Stimulated activated naive B cell treated with anti-CD40 and anti-IgM and Interleukin-4, amounts not matched to agents 10 μg/mL and 1 μg/mL and 100 μg/mL, for 72 hours (primary cell): ENCODE measurements at regions not wholly inside any gene's neighbourhood (a gene's known extent, or its start where the extent isn't known, plus 50 kb on each side); places are given as distances from the start of the nearest gene placed in this dataset.
"Not testable (repeated sequence)": the region's sequence is repeated elsewhere in the genome, so short reads cannot be mapped to it uniquely, and the experiment has no call there.

Source experiments
- ATAC-seq, 2 donors: fragments of 150-1000 bp; cut with Tn5 transposase; replicated peaks; 2 replicates each; pipeline ENCODE4 v1.10.0; 2021; ENCODE audit warnings: moderate library complexity in 1 of 2
- DNase-seq: peaks from one replicate; pipeline ENCODE4 v3.0.0; 2021
- H3K27ac Mint-ChIP-seq: one replicate; pipeline ENCODE4 v1.8.0; 2022; ENCODE audit warnings: mild to moderate bottlenecking, mixed read lengths
- H3K27me3 Mint-ChIP-seq, 2 donors: one replicate each; pipeline ENCODE4 v1.8.0; 2022; ENCODE audit warnings: mixed read lengths in 2 of 2
- H3K36me3 Mint-ChIP-seq, 2 donors: one replicate each; pipeline ENCODE4 v1.8.0; 2022; ENCODE audit warnings: mixed read lengths in 2 of 2, mild to moderate bottlenecking in 1 of 2
- H3K4me1 Mint-ChIP-seq, 2 donors: one replicate each; pipeline ENCODE4 v1.8.0; 2022; ENCODE audit warnings: mixed read lengths in 2 of 2, mild to moderate bottlenecking in 1 of 2
- H3K4me3 Mint-ChIP-seq, 2 donors: one replicate each; pipeline ENCODE4 v1.8.0; 2022; ENCODE audit warnings: mild to moderate bottlenecking in 2 of 2, mixed read lengths in 2 of 2, moderate library complexity in 1 of 2
- H3K9me3 Mint-ChIP-seq, 2 donors: one replicate each; pipeline ENCODE4 v1.8.0; 2022; ENCODE audit warnings: mixed read lengths in 2 of 2, mild to moderate bottlenecking in 1 of 2

DNA sequence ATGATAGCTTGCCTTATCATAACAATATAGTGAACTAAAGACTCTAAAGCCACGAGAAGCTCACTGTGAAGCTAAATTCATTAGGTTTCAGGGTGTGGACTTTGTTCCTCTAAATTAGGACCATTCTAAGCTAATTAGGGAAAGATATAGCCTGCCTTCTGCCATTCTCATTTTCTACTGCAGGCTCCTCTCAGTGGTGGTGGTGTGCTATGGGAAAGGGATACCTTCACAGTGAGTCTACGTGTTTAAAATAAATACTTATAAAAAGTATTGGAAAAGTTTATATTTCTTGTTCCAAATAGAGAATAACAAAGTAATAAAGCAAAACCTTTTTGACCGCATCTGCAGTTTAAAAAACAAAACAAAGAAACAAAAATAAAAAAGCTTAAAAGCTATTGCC, 327.7 kb downstream of the PAPSS1 start:
- Mint-ChIP-seq H3K4me1 (no peaks in the 10 kb centered on the region), H3K27me3 (peaks cover 0 to 7% of the 10 kb centered on the region in 2 donors), H3K36me3 (no peaks in the 10 kb centered on the region), H3K9me3 (peaks cover 0 to 4% of the 10 kb centered on the region in 2 donors), H3K4me3 (no peak overlapping the region), H3K27ac (no peak overlapping the region)
- DNase-seq, result no peak
- ATAC-seq, result no peak

DNA sequence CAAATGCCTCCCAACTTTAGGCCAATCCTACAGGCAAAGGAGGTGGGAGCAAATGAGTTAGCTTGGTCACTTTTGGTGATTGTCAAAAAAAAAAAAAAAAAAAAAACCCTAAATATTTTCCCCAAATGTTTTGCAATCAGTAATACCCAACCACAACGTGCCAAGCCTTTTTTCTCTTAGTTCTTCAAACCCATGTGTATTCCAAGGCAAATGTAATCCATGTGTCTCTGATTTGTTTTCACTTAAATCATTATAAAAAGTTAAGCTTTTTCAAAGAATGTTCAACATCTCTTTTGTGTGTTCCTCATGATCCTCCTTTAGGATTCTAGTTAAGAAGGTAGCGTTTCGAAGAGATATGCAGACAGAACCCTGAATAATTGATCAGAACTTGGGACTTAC, 328.4 kb downstream of the PAPSS1 start:
- ATAC-seq, result no peak
- DNase-seq, result no peak
- H3K9me3 Mint-ChIP-seq, result peaks cover 0 to 4% of the 10 kb centered on the region in 2 donors
- no peak overlapping the region for H3K27ac Mint-ChIP-seq
- H3K4me1 Mint-ChIP-seq, result no peaks in the 10 kb centered on the region
- no peak overlapping the region for H3K4me3 Mint-ChIP-seq
- H3K27me3 Mint-ChIP-seq, result peaks cover 0 to 7% of the 10 kb centered on the region in 2 donors
- H3K36me3 Mint-ChIP-seq, result no peaks in the 10 kb centered on the region

DNA sequence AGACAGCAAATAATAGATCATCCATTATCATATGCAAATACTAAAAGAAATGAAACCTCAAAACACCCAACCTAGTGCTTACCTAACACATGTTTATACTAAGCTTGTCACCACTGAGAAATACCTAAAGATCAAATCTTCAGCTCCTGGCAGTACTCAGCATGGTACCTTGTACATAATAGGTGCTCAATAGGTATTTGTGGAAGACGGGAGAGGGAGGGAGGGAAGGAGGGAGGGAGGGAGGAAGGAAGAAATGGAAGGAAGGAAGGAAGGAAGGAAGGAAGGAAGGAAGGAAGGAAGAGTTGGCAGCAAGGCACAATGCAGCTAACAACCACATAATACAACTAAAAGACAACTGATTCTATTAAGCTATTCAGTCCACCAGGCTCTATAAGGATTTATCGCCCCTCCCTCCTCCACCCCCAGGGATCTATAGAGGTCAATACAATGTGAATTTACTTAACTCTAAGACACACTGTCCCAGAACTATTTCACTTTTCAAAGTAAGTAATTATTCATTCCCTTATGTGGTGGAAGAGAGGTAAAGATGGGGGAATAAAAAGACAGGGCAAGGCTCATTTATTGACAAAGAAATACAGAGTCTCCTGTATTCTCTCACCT, 328.9 kb downstream of the PAPSS1 start:
- Mint-ChIP-seq H3K27ac (no peak overlapping the region), H3K36me3 (no peaks in the 10 kb centered on the region), H3K4me3 (no peak overlapping the region), H3K27me3 (peaks cover 0 to 7% of the 10 kb centered on the region in 2 donors), H3K4me1 (no peaks in the 10 kb centered on the region), H3K9me3 (peaks cover 0 to 4% of the 10 kb centered on the region in 2 donors)
- DNase-seq, result no peak
- ATAC-seq, result no peak

DNA sequence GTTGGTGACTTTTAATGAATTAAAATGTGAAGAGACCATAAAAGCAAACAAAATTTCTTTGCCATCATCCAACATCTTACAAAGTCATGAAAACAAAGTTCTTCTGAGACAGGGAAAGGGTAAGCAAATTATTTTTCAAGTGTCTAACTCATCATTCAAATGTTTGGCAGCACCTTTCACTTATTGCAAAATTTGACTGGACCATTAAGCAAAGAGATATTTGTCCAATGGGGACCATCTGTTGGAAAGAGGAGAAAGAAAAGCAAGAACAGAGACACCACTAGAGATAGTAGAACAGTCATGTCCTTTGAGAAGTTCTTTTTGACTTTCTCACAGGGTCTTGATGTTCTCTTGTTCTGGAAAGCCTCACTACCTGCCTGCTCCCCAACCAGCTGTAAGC, 330.1 kb downstream of the PAPSS1 start:
- Mint-ChIP-seq H3K9me3 (peaks cover 0 to 4% of the 10 kb centered on the region in 2 donors), H3K36me3 (no peaks in the 10 kb centered on the region), H3K27ac (no peak overlapping the region), H3K27me3 (peaks cover 0 to 7% of the 10 kb centered on the region in 2 donors), H3K4me1 (no peaks in the 10 kb centered on the region), H3K4me3 (no peak overlapping the region)
- no peak for ATAC-seq
- DNase-seq, result no peak

DNA sequence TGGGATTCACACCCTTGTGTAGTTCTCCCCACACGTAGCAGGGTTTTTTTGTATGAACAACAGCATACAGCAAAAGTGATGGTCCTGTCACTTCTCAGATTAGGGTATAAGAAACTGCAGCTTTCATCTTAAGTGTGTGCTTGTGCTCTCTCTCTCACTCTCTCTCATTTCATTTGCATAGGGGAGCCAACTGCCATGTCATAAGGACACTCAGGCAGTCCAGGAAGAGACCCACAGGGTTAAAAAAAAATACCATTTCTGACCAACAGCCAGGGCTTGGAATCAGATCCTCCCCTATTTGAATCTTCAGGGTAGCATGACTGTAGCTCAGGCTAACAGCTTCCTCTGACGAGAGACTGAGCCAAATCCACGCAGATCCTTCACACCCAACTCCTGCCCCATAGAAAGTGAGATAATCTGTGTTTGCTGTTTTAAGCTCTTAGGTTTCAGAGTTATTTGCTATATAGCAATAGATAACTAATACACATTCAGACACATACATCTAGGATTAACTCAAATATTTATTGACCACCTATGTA, 331.2 kb downstream of the PAPSS1 start:
- Mint-ChIP-seq H3K4me3 (no peak overlapping the region), H3K9me3 (peaks cover 0 to 4% of the 10 kb centered on the region in 2 donors), H3K4me1 (no peaks in the 10 kb centered on the region), H3K36me3 (no peaks in the 10 kb centered on the region), H3K27me3 (peaks cover 0 to 7% of the 10 kb centered on the region in 2 donors), H3K27ac (no peak overlapping the region)
- DNase-seq (no peak), ATAC-seq (no peak)

DNA sequence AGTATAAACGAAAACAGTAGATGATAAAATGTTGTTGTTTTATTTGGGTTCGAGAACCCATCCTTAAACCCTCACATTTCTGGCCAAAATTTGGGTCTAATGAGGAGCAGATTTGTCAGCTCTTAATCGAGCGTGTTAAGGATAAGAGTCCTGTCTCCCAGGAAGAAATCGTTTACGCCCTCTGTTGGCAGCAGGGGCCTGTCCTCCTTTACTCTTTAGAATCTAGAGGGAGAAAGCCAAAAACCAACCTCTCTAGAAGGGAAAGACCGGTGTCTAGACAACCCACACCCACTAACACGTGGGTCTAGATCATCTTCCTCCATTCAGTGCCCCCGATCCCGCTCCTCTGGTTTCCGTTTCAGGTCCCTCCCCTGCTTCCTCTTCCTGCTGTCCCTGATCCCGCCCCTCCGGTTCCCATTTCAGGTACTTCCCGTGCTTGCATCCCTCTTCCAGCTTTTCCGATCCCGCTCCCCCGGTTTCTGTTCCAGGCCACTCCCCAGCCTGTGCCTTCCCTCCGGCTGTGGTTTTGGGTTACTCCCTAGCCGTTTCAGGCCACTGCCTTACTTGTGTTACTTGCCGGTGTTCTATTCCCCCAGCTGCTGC, 339.1 kb downstream of the PAPSS1 start:
- H3K27me3 Mint-ChIP-seq, result no peaks in the 10 kb centered on the region
- DNase-seq (no peak), ATAC-seq (no peak)
- peaks cover 5 to 7% of the 10 kb centered on the region in 2 donors for H3K9me3 Mint-ChIP-seq
- no peaks in the 10 kb centered on the region for H3K4me1 Mint-ChIP-seq
- H3K27ac Mint-ChIP-seq, result no peak overlapping the region
- no peaks in the 10 kb centered on the region for H3K36me3 Mint-ChIP-seq
- no peak overlapping the region for H3K4me3 Mint-ChIP-seq

DNA sequence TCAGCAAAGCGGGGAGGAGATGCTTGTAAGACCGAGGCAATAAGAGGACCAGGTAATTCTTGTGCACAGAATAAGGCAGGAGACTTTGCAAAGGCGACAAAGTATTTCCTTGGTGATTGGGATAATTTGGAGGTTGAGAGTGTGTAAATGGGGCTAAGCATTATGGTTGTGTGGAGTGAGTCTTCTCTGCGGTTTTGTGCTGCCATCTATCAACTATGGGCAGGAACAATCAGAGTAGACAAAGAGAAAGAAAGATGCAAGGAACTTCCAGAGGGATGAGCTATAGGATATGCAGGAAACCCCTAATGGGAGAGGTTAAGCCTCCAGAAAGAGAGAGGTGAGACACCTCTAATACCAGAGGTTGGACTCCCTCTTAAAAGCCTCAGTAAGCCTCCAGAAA, 339.8 kb downstream of the PAPSS1 start:
- peaks cover 5 to 7% of the 10 kb centered on the region in 2 donors for H3K9me3 Mint-ChIP-seq
- no peaks in the 10 kb centered on the region for H3K36me3 Mint-ChIP-seq
- H3K4me3 Mint-ChIP-seq, result no peak overlapping the region

DNA sequence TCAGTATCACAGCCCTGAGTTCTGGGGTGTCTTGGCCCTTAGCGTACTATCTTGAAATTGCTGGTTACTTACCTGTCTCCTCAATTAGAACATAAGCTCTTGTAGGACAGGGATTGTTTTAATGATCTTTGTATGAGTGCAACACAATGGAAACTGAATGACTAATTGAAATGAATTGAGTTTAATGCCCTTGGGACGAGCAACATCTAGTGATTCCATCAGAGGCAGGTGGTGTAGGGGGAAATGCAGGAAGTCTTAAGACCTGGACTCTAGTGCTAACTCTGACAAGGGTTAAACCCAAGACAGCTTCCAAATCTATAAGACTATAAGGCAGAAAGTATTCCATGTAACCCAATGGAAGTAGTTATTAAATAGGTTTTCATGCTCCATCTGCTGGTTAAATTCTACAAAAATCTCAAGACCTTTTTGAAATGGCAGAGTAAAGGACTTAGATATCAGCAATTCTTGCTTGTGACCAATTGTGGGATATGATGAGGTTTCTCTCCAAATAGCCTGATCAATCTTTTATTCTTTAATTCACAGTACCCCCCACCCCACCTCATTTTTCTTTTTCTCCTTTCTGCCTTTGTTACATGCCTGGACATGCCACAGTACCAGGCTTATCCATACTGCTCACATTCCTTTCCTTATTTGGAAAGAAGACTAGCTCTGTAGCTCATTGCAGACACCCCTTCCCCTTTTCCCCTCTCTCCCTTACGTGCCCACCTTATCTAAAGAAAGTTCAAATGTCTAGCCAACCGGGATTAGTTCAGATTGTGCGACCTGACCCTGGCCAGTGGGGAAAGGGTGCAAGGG, 340.8 kb downstream of the PAPSS1 start:
- no peak for ATAC-seq
- Mint-ChIP-seq H3K27me3 (no peaks in the 10 kb centered on the region), H3K27ac (no peak overlapping the region), H3K36me3 (no peaks in the 10 kb centered on the region), H3K4me3 (no peak overlapping the region), H3K4me1 (no peaks in the 10 kb centered on the region), H3K9me3 (peaks cover 5 to 7% of the 10 kb centered on the region in 2 donors)
- no peak for DNase-seq

More for the DNA sequence above, 339.8 kb downstream of the PAPSS1 start:
- ATAC-seq (no peak), DNase-seq (no peak)
- Mint-ChIP-seq H3K4me1 (no peaks in the 10 kb centered on the region), H3K27me3 (no peaks in the 10 kb centered on the region), H3K27ac (no peak overlapping the region)

DNA sequence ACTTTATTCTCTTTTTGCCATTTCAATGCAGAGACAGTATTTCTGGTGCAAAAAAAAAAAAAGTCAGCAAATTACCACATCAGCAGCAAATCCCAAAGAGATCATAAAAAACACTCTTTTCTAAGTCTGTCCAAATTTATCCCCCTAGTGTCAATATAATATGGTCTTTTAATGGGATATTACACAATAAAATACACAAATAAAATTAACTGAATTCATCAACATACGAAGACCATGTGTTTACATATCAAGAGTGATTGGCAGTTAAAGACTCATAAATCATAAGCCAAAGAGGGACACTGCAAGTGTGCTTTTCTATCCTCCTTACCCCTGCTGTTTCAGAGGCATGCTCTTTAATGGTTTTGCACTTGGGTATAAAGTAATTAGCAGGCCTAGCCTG, 340.2 kb upstream of the DKK2 start:
- DNase-seq (no peak), ATAC-seq (no peak)
- Mint-ChIP-seq H3K27ac (no peak overlapping the region), H3K9me3 (peaks cover 8 to 11% of the 10 kb centered on the region in 2 donors), H3K36me3 (no peaks in the 10 kb centered on the region), H3K27me3 (no peaks in the 10 kb centered on the region), H3K4me1 (no peaks in the 10 kb centered on the region), H3K4me3 (no peak overlapping the region)

DNA sequence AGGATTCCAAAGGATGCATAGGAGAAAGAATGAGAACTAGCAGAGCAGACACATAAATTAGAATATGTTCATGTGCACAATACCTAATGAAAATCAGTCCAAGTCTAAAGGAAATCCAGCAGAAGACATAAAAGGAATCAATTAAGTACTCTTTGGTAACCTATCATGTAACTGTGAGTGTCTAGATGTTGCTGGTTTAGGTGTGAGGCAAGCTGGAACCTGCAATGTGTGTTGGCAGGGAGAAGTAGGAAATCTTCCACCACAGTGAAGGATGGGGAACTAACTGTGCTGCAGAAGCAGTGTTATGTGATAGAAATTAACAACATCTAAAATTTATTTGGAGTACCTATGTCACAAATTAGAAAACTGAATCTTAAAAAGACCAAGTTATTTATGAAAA, 330.8 kb upstream of the DKK2 start:
- Mint-ChIP-seq H3K36me3 (no peaks in the 10 kb centered on the region), H3K27ac (no peak overlapping the region), H3K4me1 (no peaks in the 10 kb centered on the region), H3K9me3 (peaks cover 0 to 2% of the 10 kb centered on the region in 2 donors), H3K4me3 (no peak overlapping the region), H3K27me3 (no peaks in the 10 kb centered on the region)
- ATAC-seq (no peak), DNase-seq (no peak)

DNA sequence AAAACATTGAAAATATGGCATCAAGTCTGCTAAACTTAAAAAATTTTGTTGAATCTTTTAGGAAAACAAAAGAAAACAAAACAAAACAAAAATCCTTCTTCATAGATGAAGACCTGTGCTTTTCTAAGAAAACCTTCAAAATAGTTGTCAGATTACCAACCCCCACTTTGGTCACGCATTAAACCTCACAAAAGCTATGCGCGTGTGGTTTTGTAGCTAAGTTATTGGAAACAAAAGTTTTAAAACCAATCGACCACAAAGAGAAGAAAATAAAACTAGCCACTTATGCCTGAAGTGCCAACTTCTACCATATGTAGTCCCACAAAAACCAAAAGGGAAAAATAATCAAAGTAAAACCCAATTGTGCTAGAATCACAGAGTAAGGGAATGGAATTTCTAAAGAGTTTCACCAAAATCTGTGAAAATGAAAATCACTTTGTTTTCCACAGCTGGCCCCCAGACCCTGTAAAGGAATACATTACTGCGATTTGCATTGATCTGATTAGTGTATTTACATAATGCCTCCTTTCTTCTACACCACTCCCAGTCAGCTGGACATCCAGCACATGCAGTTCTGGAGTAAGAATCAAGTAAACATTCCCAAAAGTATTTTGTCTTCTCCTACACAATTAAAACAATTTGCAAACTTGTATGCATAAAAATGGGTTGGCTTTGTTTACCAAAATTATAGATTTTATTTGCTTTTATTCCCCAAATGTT, 330.1 kb upstream of the DKK2 start:
- Mint-ChIP-seq H3K36me3 (no peaks in the 10 kb centered on the region), H3K4me3 (no peak overlapping the region), H3K27ac (no peak overlapping the region), H3K27me3 (no peaks in the 10 kb centered on the region), H3K4me1 (no peaks in the 10 kb centered on the region), H3K9me3 (peaks cover 0 to 2% of the 10 kb centered on the region in 2 donors)
- DNase-seq (no peak), ATAC-seq (no peak)

DNA sequence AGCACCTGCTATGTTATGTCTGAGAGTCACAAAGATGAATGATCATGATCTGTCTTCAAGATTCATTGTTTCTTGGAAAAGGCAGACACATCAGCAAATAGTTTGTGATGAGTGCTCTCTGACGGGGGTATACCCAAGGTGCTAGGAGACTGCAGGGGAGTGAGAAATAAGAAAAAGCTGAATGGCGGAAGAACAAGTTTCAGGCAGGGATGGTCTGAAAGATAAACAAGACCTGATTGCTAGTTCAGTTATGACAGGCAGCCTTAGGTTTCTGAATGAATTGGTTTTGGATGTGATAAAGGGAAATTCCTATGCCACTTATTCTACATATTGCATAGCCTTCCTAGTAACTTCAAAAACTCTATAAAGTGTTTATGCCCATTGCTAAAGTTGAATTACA, 327.0 kb upstream of the DKK2 start:
- H3K27ac Mint-ChIP-seq, result no peak overlapping the region
- H3K4me3 Mint-ChIP-seq, result no peak overlapping the region
- H3K4me1 Mint-ChIP-seq, result no peaks in the 10 kb centered on the region
- H3K36me3 Mint-ChIP-seq, result no peaks in the 10 kb centered on the region
- no peaks in the 10 kb centered on the region for H3K9me3 Mint-ChIP-seq
- H3K27me3 Mint-ChIP-seq, result no peaks in the 10 kb centered on the region
- ATAC-seq, result no peak
- DNase-seq, result no peak

DNA sequence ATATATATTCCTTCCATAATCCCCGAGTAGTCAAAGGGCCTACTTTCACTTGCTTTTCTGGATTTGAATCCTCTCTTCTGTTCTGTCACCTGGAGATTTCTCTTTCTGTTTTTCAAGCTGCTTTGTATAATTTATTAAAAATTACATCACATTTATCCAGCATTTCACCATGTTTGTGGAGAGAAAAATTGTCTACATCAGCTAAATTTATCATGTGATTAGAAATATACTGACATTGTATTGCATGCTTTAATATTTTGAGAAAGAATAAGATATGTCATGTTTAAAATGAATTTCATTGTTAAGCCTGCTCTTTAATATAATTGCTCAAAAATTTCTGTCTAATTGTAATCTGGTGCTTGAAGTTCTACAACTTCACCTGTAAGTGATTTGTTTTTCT, 323.1 kb upstream of the DKK2 start:
- no peak for ATAC-seq
- peaks cover 0 to under 1% of the 10 kb centered on the region in 2 donors for H3K9me3 Mint-ChIP-seq

DNA sequence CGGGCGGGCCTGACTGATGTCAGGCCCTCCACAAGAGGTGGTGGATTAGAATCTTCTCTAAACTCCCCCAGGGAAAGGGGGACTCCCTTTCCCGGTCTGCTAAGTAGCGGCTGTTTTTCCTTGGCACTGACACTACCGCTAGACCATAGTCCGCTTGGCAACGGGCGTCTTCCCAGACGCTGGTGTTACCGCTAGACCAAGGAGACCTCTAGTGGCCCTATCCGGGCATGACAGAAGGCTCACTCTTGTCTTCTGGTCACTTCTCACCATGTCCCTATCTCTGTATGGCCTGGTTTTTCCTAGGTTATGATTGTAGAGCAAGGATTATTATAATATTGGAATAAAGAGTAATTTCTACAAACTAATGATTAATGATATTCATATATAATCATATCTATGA, 318.2 kb upstream of the DKK2 start:
- not testable (repeated sequence) for ATAC-seq, H3K4me1 Mint-ChIP-seq, DNase-seq, H3K27ac Mint-ChIP-seq, H3K27me3 Mint-ChIP-seq, H3K4me3 Mint-ChIP-seq, H3K9me3 Mint-ChIP-seq, H3K36me3 Mint-ChIP-seq

More for the DNA sequence above, 323.1 kb upstream of the DKK2 start:
- Mint-ChIP-seq H3K27ac (no peak overlapping the region), H3K4me3 (no peak overlapping the region), H3K27me3 (no peaks in the 10 kb centered on the region), H3K36me3 (no peaks in the 10 kb centered on the region), H3K4me1 (no peaks in the 10 kb centered on the region)
- DNase-seq, result no peak
